Subcutaneous abdominal adipose tissue (tissue), 5 donors: ENCODE measurements at regions not wholly inside any gene's neighbourhood (a gene's known extent, or its start where the extent isn't known, plus 50 kb on each side); places are given as distances from the start of the nearest gene placed in this dataset.

Experiments used
- H3K27ac ChIP-seq: one replicate; pipeline ENCODE4 v1.7.0; 2013; ENCODE audit warnings: low read depth, mild to moderate bottlenecking, inconsistent platforms, low read length, moderate library complexity
- H3K27me3 ChIP-seq, 5 donors: one replicate each; pipeline ENCODE4 v1.7.0; 2013; ENCODE audit warnings: low read length in 5 of 5, inconsistent platforms in 1 of 5; ENCODE audit not compliant: control insufficient read depth in 5 of 5, insufficient read depth in 4 of 5
- H3K36me3 ChIP-seq, 5 donors: one replicate each; pipeline ENCODE4 v1.7.0; 2013; ENCODE audit warnings: low read length in 5 of 5; ENCODE audit not compliant: control insufficient read depth in 5 of 5, insufficient read depth in 5 of 5
- H3K4me1 ChIP-seq, 5 donors: one replicate each; pipeline ENCODE4 v1.7.0; 2013; ENCODE audit warnings: low read length in 5 of 5, mild to moderate bottlenecking in 3 of 5, moderate library complexity in 1 of 5; ENCODE audit not compliant: control insufficient read depth in 5 of 5, insufficient read depth in 5 of 5
- H3K4me3 ChIP-seq, 5 donors: one replicate each; pipeline ENCODE4 v1.7.0; 2013; ENCODE audit warnings: low read length in 5 of 5, low read depth in 1 of 5
- H3K9ac ChIP-seq, 5 donors: one replicate each; pipeline ENCODE4 v1.7.0; 2013; ENCODE audit warnings: low read length in 5 of 5, mild to moderate bottlenecking in 4 of 5, moderate library complexity in 3 of 5
- H3K9me3 ChIP-seq, 5 donors: one replicate each; pipeline ENCODE4 v1.7.0; 2013; ENCODE audit warnings: low read length in 5 of 5; ENCODE audit not compliant: control insufficient read depth in 5 of 5
- donor health status: healthy.
- donor health status: healthy.
- donor health status: healthy.
- donor health status: healthy.
- donor health status: healthy.

DNA sequence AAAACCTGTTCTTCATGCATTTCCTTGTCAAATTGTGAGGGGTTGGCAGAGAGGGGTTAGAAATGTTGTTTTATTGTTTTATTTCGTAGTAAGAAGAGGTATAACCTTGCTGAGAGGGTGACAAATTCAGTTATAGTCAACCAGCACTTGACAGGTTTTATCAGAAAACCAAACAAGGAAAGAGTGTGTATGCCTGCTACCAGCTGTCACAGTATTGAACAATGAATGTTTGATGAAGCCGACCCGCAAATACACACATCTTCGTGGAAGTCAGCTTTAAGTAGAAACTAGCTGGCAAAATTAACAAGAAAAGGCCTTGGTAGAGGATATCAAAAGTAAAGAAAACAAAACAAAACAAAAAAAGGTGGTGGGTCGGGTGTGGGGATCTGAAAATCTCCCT is 214.6 kb upstream of the TLE4 start:
- Histone ChIP-seq H3K36me3 (no peaks in the 10 kb centered on the region), H3K9ac (no peak overlapping the region), H3K27ac (no peak overlapping the region)

DNA sequence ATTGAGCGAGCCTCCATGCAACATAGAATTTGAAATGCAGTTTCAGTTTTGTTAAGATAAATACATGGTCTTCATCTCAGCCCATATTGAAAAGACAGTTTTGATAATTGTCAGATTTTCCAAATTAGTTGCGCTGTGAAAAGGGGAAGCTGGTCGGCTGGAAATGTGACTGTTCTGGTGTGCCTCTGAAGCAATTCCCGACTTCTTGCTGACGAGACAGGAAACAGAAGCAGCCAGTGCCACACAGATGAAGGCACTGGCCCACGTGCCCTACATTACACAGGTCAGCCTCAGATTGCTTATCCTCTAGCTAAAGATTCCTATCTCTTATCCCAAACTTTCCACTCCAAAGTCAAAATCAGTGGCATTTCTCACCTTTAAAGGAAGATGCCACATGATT is 214.1 kb upstream of the TLE4 start:
- Histone ChIP-seq H3K4me1 (no peaks in the 10 kb centered on the region), H3K27ac (no peak overlapping the region), H3K9me3 (no peaks in the 10 kb centered on the region), H3K27me3 (no peaks in the 10 kb centered on the region), H3K4me3 (no peak overlapping the region), H3K36me3 (no peaks in the 10 kb centered on the region), H3K9ac (no peak overlapping the region)

More for the DNA sequence above, 214.6 kb upstream of the TLE4 start:
- H3K4me3 ChIP-seq, result no peak overlapping the region
- no peaks in the 10 kb centered on the region for H3K4me1 ChIP-seq
- no peaks in the 10 kb centered on the region for H3K27me3 ChIP-seq
- H3K9me3 ChIP-seq, result no peaks in the 10 kb centered on the region

- no peak overlapping the region for H3K27ac ChIP-seq
- H3K9me3 ChIP-seq, result no peaks in the 10 kb centered on the region
- H3K4me3 ChIP-seq, result no peak overlapping the region
- H3K36me3 ChIP-seq, result no peaks in the 10 kb centered on the region
- no peaks in the 10 kb centered on the region for H3K27me3 ChIP-seq
- no peaks in the 10 kb centered on the region for H3K4me1 ChIP-seq
- no peak overlapping the region for H3K9ac ChIP-seq
Measured at GRCh38 chr9:79360387-79361347, 211.1 kb upstream of the TLE4 start.

DNA sequence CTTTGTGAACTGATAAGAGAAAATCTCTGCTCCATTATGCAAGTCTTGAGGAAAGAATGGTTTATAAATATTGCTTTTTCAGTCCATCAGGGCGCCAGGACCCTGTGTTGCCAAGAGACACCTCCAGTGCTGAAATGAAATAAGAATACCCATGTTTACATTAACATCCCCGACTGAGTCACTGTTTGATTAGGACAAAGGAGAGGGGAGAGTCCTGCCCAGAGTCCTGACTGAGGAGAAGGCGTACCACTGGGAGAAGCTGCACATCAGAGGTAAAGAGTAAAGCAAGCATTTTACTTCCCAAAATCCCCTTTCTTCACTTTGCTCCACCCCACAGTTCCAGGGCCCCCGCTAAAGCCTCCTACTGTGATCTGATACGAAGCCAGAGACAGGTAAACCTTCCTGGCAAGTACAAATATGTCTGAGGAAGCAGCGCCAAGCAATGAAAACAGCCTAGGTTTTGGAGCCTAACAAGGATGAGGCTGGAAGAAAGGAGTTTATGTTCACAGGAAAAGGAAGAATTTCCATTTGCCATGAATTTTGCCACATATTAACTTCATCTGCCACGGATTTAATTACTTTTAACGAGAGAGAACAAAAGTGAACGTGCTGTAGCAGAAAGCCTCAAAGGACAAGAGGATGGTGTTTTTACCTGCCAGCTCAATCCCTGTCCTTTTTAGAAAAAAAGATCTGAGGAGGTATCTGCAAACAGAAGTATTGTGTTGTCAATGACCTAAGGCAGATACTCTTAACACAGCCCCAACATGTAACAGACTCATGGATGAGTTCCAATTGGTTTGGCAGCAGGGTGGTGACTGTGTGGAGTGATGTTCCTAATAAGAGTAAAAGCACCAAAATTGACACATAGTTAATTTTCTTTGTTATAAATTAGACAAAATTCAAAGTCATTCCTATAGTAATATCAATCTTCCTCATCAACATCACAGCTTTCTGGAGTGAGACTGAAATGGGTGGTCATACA is 209.4 kb upstream of the TLE4 start:
- H3K9ac ChIP-seq, result no peak overlapping the region

GRCh38 chr9:79369676-79370075 is 202.1 kb upstream of the TLE4 start:
- Histone ChIP-seq H3K9ac (no peak overlapping the region), H3K4me3 (no peak overlapping the region), H3K36me3 (no peaks in the 10 kb centered on the region), H3K27me3 (no peaks in the 10 kb centered on the region), H3K9me3 (no peaks in the 10 kb centered on the region), H3K27ac (no peak overlapping the region), H3K4me1 (no peaks in the 10 kb centered on the region)

More for the DNA sequence above, 209.4 kb upstream of the TLE4 start:
- Histone ChIP-seq H3K27me3 (no peaks in the 10 kb centered on the region), H3K27ac (no peak overlapping the region), H3K4me1 (no peaks in the 10 kb centered on the region), H3K36me3 (no peaks in the 10 kb centered on the region), H3K9me3 (no peaks in the 10 kb centered on the region), H3K4me3 (no peak overlapping the region)

DNA sequence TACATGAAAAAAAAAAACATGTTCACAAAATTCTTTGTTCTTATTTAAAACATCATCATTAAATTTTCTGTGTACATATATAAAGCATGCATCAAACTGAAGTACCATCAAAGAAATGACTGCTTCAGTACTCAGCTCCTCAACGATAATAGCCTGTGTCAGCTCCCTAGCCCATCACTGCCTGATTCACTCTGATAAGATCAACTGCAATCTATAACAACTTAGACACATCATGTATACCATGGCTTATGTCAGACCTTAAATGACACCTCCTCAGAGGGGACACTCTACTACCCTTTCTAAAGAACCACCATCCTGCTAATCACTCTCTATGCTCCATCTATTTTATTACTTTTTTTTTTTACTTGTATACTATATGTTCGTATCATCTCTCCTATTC is 200.5 kb upstream of the TLE4 start:
- Histone ChIP-seq H3K4me1 (no peaks in the 10 kb centered on the region), H3K9me3 (no peaks in the 10 kb centered on the region), H3K27ac (no peak overlapping the region), H3K4me3 (no peak overlapping the region), H3K9ac (no peak overlapping the region), H3K27me3 (no peaks in the 10 kb centered on the region), H3K36me3 (no peaks in the 10 kb centered on the region)

- no peaks in the 10 kb centered on the region for H3K27me3 ChIP-seq
Measured at GRCh38 chr9:79371948-79372555, 199.7 kb upstream of the TLE4 start.

GRCh38 chr9:79377339-79377855 is 194.4 kb upstream of the TLE4 start:
- Histone ChIP-seq H3K27me3 (no peaks in the 10 kb centered on the region), H3K36me3 (no peaks in the 10 kb centered on the region), H3K4me1 (no peaks in the 10 kb centered on the region), H3K4me3 (no peak overlapping the region), H3K9ac (no peak overlapping the region), H3K9me3 (peaks cover 0 to 7% (median 3%) of the 10 kb centered on the region in 5 donors), H3K27ac (no peak overlapping the region)

More at GRCh38 chr9:79371948-79372555, 199.7 kb upstream of the TLE4 start:
- Histone ChIP-seq H3K4me3 (no peak overlapping the region), H3K9me3 (no peaks in the 10 kb centered on the region), H3K27ac (no peak overlapping the region), H3K9ac (no peak overlapping the region), H3K36me3 (no peaks in the 10 kb centered on the region), H3K4me1 (no peaks in the 10 kb centered on the region)

DNA sequence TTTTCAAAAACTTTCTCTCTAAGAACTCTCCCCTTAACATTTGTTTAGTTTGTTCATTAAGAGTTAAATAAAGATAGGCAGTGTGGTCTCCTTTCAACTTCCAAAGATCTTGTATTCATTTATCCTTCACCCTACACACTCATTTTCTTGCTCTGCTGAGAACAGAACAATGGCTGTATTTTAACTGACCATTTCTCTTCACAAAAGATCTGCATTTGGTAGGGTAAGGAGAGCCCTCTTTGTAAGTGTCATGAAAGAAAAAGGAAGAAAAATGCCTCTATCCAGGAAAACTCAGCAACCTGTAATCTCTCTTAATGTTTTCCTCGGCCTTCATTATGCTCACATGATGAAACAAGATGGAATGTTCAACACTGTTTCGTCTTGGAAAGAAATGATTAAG is 193.7 kb upstream of the TLE4 start:
- Histone ChIP-seq H3K27me3 (no peaks in the 10 kb centered on the region), H3K9me3 (peaks cover 0 to 8% (median 3%) of the 10 kb centered on the region in 5 donors), H3K4me1 (no peaks in the 10 kb centered on the region), H3K36me3 (no peaks in the 10 kb centered on the region), H3K4me3 (no peak overlapping the region), H3K27ac (no peak overlapping the region), H3K9ac (no peak overlapping the region)
